H1 (cell line): ENCODE measurements at regions not wholly inside any gene's neighbourhood (a gene's known extent, or its start where the extent isn't known, plus 50 kb on each side); places are given as distances from the start of the nearest gene placed in this dataset.

ENCODE experiments used
- CTCF ChIA-PET: fragments of 300-600 bp; sonication (Branson Sonifier 250); formaldehyde crosslinking; loops from one replicate; lab custom pipeline; 2021; ENCODE audit not compliant: partially characterized antibody; lab: Charles Lee
- POLR2A ChIA-PET: fragments of 300-600 bp; sonication (Branson Sonifier 250); formaldehyde crosslinking; loops from one replicate; lab custom pipeline; 2021; ENCODE audit warnings: inconsistent platforms; ENCODE audit not compliant: partially characterized antibody; lab: Charles Lee
- DNase-seq, 2 experiments: peaks; one replicate each; pipeline versions ENCODE4 v3.0.0 to v3.0.0-alpha.2; 2010 to 2022; ENCODE audit warnings: low spot score in 2 of 2, low read depth in 1 of 2, mixed read lengths in 1 of 2
- FAIRE-seq: peaks from 2 replicates; lab custom pipeline; 2011; peaks lifted over from hg19 to GRCh38; lab: Jason Lieb, UNC
- H2AFZ ChIP-seq: 2 replicates; pipeline ENCODE4 v1.8.1; 2012; ENCODE audit warnings: low read length, inconsistent platforms
- H2AK5ac ChIP-seq: 2 replicates; pipeline ENCODE4 v1.6.1; 2013; ENCODE audit warnings: low read depth, low read length
- H2BK120ac ChIP-seq: replicated peaks from 2 replicates; pipeline ENCODE3; 2013; ENCODE audit warnings: low read depth, low read length, inconsistent platforms
- H2BK12ac ChIP-seq: 2 replicates; pipeline ENCODE4 v1.6.1; 2013; ENCODE audit warnings: low read depth, low read length
- H2BK15ac ChIP-seq: 2 replicates; pipeline ENCODE4 v1.6.1; 2013; ENCODE audit warnings: low read length
- H2BK20ac ChIP-seq: 2 replicates; pipeline ENCODE4 v1.6.1; 2013; ENCODE audit warnings: low read length
- H2BK5ac ChIP-seq: 2 replicates; pipeline ENCODE4 v1.6.1; 2013; ENCODE audit warnings: low read depth, low read length
- H3K14ac ChIP-seq: 2 replicates; pipeline ENCODE4 v1.6.1; 2013; ENCODE audit warnings: inconsistent platforms; ENCODE audit not compliant: insufficient read length
- H3K18ac ChIP-seq: 2 replicates; pipeline ENCODE4 v1.6.1; 2013; ENCODE audit warnings: low read length; ENCODE audit errors: extremely low read depth
- H3K23ac ChIP-seq: 2 replicates; pipeline ENCODE4 v1.6.1; 2013; ENCODE audit warnings: inconsistent platforms; ENCODE audit not compliant: insufficient read length
- H3K23me2 ChIP-seq: 2 replicates; pipeline ENCODE4 v1.6.1; 2013; ENCODE audit warnings: low read depth, low read length
- H3K27ac ChIP-seq: 2 replicates; pipeline ENCODE4 v1.6.1; 2011; ENCODE audit warnings: low read depth, low read length, inconsistent platforms
- H3K27me3 ChIP-seq, 4 experiments: replicated peaks in 1 of 4; 1 replicate in 1 of 4; 2 replicates in 3 of 4; pipeline versions ENCODE4 v1.6.1 to v1.8.1; 2011 to 2013; ENCODE audit warnings: low read length in 3 of 4, mild to moderate bottlenecking in 3 of 4, inconsistent platforms in 2 of 4, mixed read lengths in 2 of 4, moderate library complexity in 1 of 4; ENCODE audit not compliant: control insufficient read depth in 3 of 4, insufficient read depth in 3 of 4; ENCODE audit errors: extremely low read depth in 1 of 4
- H3K36me3 ChIP-seq, 4 experiments: 2 replicates each; pipeline versions ENCODE4 v1.6.1 to v1.8.1; 2011 to 2013; ENCODE audit warnings: mild to moderate bottlenecking in 4 of 4, low read length in 3 of 4, moderate library complexity in 2 of 4, control low read depth in 1 of 4, inconsistent platforms in 1 of 4; ENCODE audit not compliant: insufficient read depth in 4 of 4, control insufficient read depth in 2 of 4
- H3K4ac ChIP-seq: replicated peaks from 2 replicates; pipeline ENCODE3; 2013; ENCODE audit warnings: low read length, low read depth, mixed read lengths, inconsistent platforms; ENCODE audit not compliant: insufficient read length
- H3K4me1 ChIP-seq, 4 experiments: replicated peaks in 1 of 4; 1 replicate in 1 of 4; 2 replicates in 3 of 4; pipeline versions ENCODE4 v1.6.1 to v1.8.1; 2011 to 2013; ENCODE audit warnings: low read length in 3 of 4, inconsistent platforms in 2 of 4, mixed read lengths in 1 of 4; ENCODE audit not compliant: insufficient read depth in 4 of 4, control insufficient read depth in 3 of 4
- H3K4me2 ChIP-seq, 2 experiments: 2 replicates each; pipeline versions ENCODE4 v1.6.1 to v1.8.1; 2011 to 2013; ENCODE audit warnings: low read depth in 2 of 2, low read length in 2 of 2, control low read depth in 1 of 2, inconsistent platforms in 1 of 2, mild to moderate bottlenecking in 1 of 2; ENCODE audit not compliant: insufficient read depth in 1 of 2
- H3K4me3 ChIP-seq, 4 experiments: fragments of 200-600, 300-600 bp in 1 of 4; sonication (generic), shearing (Covaris generic), sonication (Bioruptor Twin) in 1 of 4; 2 replicates each; pipeline versions ENCODE4 v1.5.1 to v1.8.1; 2011 to 2016; ENCODE audit warnings: low read length in 4 of 4, low read depth in 3 of 4, control low read depth in 2 of 4, inconsistent platforms in 2 of 4, mild to moderate bottlenecking in 2 of 4, mixed read lengths in 1 of 4, moderate library complexity in 1 of 4; ENCODE audit not compliant: insufficient read depth in 2 of 4; ENCODE audit errors: extremely low read depth in 1 of 4
- H3K56ac ChIP-seq: replicated peaks from 2 replicates; pipeline ENCODE3; 2013; ENCODE audit warnings: low read depth, mild to moderate bottlenecking, mixed read lengths, low read length, inconsistent platforms; ENCODE audit not compliant: insufficient read length
- H3K79me1 ChIP-seq: 2 replicates; pipeline ENCODE4 v1.6.1; 2013; ENCODE audit warnings: low read depth, low read length, control low read depth
- H3K79me2 ChIP-seq, 2 experiments: 2 replicates each; pipeline versions ENCODE4 v1.6.1 to v1.8.1; 2012 to 2013; ENCODE audit warnings: low read length in 2 of 2, mild to moderate bottlenecking in 2 of 2, inconsistent platforms in 1 of 2; ENCODE audit not compliant: insufficient read depth in 2 of 2, control insufficient read depth in 1 of 2
- H3K9ac ChIP-seq, 4 experiments: replicated peaks in 1 of 4; 1 replicate in 1 of 4; 2 replicates in 3 of 4; pipeline versions ENCODE4 v1.6.1 to v1.8.1; 2011 to 2013; ENCODE audit warnings: low read depth in 3 of 4, low read length in 3 of 4, control low read depth in 2 of 4, mild to moderate bottlenecking in 2 of 4, moderate library complexity in 2 of 4, inconsistent platforms in 1 of 4; ENCODE audit errors: extremely low read depth in 1 of 4
- H3K9me3 ChIP-seq, 2 experiments: 2 replicates each; pipeline versions ENCODE4 v1.6.1 to v1.8.1; 2012 to 2013; ENCODE audit warnings: mild to moderate bottlenecking in 2 of 2, moderate library complexity in 2 of 2, control low read depth in 1 of 2, inconsistent platforms in 1 of 2, low read depth in 1 of 2, low read length in 1 of 2, mixed read lengths in 1 of 2; ENCODE audit not compliant: insufficient read depth in 2 of 2
- H4K20me1 ChIP-seq, 2 experiments: replicated peaks in 1 of 2; 2 replicates each; pipeline versions ENCODE3 to v1.8.1; 2011 to 2013; ENCODE audit warnings: inconsistent platforms in 2 of 2, low read length in 2 of 2, mild to moderate bottlenecking in 1 of 2; ENCODE audit not compliant: insufficient read depth in 2 of 2, control insufficient read depth in 1 of 2
- H4K5ac ChIP-seq: 2 replicates; pipeline ENCODE4 v1.6.1; 2013; ENCODE audit warnings: low read length, low read depth, mixed read lengths, inconsistent platforms; ENCODE audit not compliant: insufficient read length
- H4K8ac ChIP-seq: 2 replicates; pipeline ENCODE4 v1.8.0; 2013; ENCODE audit warnings: mild to moderate bottlenecking, moderate library complexity, low read length, inconsistent platforms; ENCODE audit not compliant: insufficient read depth; ENCODE audit errors: extremely low read depth
- H4K91ac ChIP-seq: replicated peaks from 2 replicates; pipeline ENCODE3; 2013; ENCODE audit warnings: low read length, mixed read lengths, inconsistent platforms; ENCODE audit not compliant: insufficient read length
- EZH2 ChIP-seq: fragments of 200-600 bp; sonication (generic); IDR thresholded peaks from 2 replicates; pipeline ENCODE4 v1.7.1; 2012; ENCODE audit warnings: low read depth, mild to moderate bottlenecking, moderate library complexity, low read length, inconsistent platforms; ENCODE audit not compliant: severe bottlenecking
- KDM4A ChIP-seq: IDR thresholded peaks from one replicate; pipeline ENCODE4 v1.7.1; 2012; ENCODE audit warnings: low read depth, mild to moderate bottlenecking, moderate library complexity, low read length, inconsistent platforms; ENCODE audit not compliant: severe bottlenecking
- KDM5A ChIP-seq: fragments of 200-600 bp; IDR thresholded peaks from 2 replicates; pipeline ENCODE4 v1.7.1; 2012; ENCODE audit warnings: mild to moderate bottlenecking, low read length, inconsistent platforms, mixed read lengths
- PHF8 ChIP-seq: fragments of 200-600 bp; sonication (generic); conservative IDR thresholded peaks from 2 replicates; pipeline ENCODE4 v1.7.1; 2012; ENCODE audit warnings: low read depth, mild to moderate bottlenecking, inconsistent platforms, low read length, moderate library complexity
- POLR2AphosphoS5 ChIP-seq: IDR thresholded peaks from 2 replicates; pipeline ENCODE4 v1.6.1; 2011; ENCODE audit warnings: low read depth, low read length
- SIN3A ChIP-seq, 2 experiments: IDR thresholded peaks in 1 of 2; conservative IDR thresholded peaks in 1 of 2; 2 replicates each; pipeline ENCODE4 v1.6.1; 2011 to 2012; ENCODE audit warnings: low read length in 2 of 2, improper control_type of control experiment in 1 of 2, low read depth in 1 of 2, mild to moderate bottlenecking in 1 of 2
- SP4 ChIP-seq: IDR thresholded peaks from 2 replicates; pipeline ENCODE4 v1.6.1; 2012; ENCODE audit warnings: low read length, inconsistent platforms
- WGBS, 2 experiments: shearing (Covaris generic) in 1 of 2; methylation state at CpG; one replicate each; pipeline versions ENCODE4 v1.1.6 to v1.1.7; 2013 to 2015; ENCODE audit warnings: low lambda C conversion rate in 2 of 2, mixed read lengths in 2 of 2, inconsistent platforms in 1 of 2, low coverage in 1 of 2, missing lambda C conversion rate in 1 of 2; ENCODE audit not compliant: insufficient replicate concordance in 2 of 2, insufficient coverage in 1 of 2, insufficient read length in 1 of 2; ENCODE audit errors: extremely low coverage in 1 of 2, missing lambda C conversion rate in 1 of 2; 5-methylcytosine and 5-hydroxymethylcytosine counted together

- no peak overlapping the region for H2BK20ac ChIP-seq
- no peaks in the 10 kb centered on the region for H3K36me3 ChIP-seq
- 93% methylated on average over 2 of the region's 2 CpGs; no CpG with 5 or more reads in 1 of the 2 experiments for WGBS, 2 experiments
- no peaks in the 10 kb centered on the region for H3K79me1 ChIP-seq
- H3K23ac ChIP-seq: no peak overlapping the region
- no peak overlapping the region for H2BK120ac ChIP-seq
- no peak overlapping the region for H3K4ac ChIP-seq
- no peaks in the 10 kb centered on the region for H3K79me2 ChIP-seq
- TF ChIP-seq SIN3A (conservative IDR thresholded peaks at IDR 0.05 in 1 of 2, IDR thresholded peaks at IDR 0.05 in 1 of 2; ENCODE audit: low read depth in 1 of 2, low read length in 2 of 2) (no peak), KDM4A (no peak), KDM5A (no peak), POLR2AphosphoS5 (no peak), EZH2 (no peak), PHF8 (no peak), SP4 (no peak)
- no peak overlapping the region for H3K4me2 ChIP-seq
- H3K9me3 ChIP-seq: no peaks in the 10 kb centered on the region
- peaks cover 0 to 6% (median 3%) of the 10 kb centered on the region in 4 experiments; a peak in 2 of 7 replicates for H3K4me1 ChIP-seq
- no peak overlapping the region for H2AFZ ChIP-seq
- ChIA-PET CTCF (no interaction called here), POLR2A (no interaction called here)
- no peaks in the 10 kb centered on the region for H4K20me1 ChIP-seq
- no peak overlapping the region for H3K27ac ChIP-seq
- no peaks in the 10 kb centered on the region for H3K23me2 ChIP-seq
- no peak overlapping the region for H3K14ac ChIP-seq
- H3K18ac ChIP-seq: no peak overlapping the region
- H3K4me3 ChIP-seq: no peak overlapping the region
- FAIRE-seq (no peak), DNase-seq (no peak)
- H2AK5ac ChIP-seq: no peak overlapping the region
- no peak overlapping the region for H2BK12ac ChIP-seq
- H2BK15ac ChIP-seq: no peak overlapping the region
- no peak overlapping the region for H2BK5ac ChIP-seq
- H3K27me3 ChIP-seq: no peaks in the 10 kb centered on the region
- H4K5ac ChIP-seq: no peak overlapping the region
- H4K91ac ChIP-seq: no peak overlapping the region
- no peak overlapping the region for H4K8ac ChIP-seq
- H3K56ac ChIP-seq: no peak overlapping the region
- no peak overlapping the region for H3K9ac ChIP-seq
Observed at GRCh38 chr2:207217442-207217841, 51.7 kb upstream of the KLF7 start.
